Pons (tissue), 1 donor: ENCODE measurements at regions not wholly inside any gene's neighbourhood (a gene's known extent, or its start where the extent isn't known, plus 50 kb on each side); places are given as distances from the start of the nearest gene placed in this dataset.
"Not testable (repeated sequence)": the region's sequence is repeated elsewhere in the genome, so short reads cannot be mapped to it uniquely, and the experiment has no call there.

ENCODE experiments used
- DNase-seq: peaks from one replicate; pipeline ENCODE4 v3.0.0-alpha.2; 2016; ENCODE audit warnings: low spot score

DNA sequence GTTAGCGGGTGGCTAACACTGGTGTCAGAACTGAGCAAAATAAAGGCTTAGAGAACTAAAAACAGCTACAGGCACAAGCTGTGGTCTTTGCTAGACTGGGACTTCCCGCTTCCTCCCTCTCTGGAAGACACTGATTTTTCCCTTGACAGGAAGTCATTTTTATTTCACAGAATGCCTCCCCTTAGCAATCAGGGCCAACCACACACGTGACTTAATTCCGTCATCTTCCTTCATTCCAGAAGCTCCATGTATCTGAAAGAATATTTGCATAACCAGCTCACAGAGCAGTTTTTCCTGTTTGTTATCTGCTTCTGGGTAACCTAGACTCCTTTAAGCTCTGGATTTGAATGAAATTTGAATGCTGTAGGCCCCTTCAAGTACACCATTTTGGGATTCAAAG, 327.5 kb upstream of the FRG1 start:
- DNase-seq, result no peak

GRCh38 chr4:189615217-189615663, 325.4 kb upstream of the FRG1 start:
- no peak for DNase-seq

DNA sequence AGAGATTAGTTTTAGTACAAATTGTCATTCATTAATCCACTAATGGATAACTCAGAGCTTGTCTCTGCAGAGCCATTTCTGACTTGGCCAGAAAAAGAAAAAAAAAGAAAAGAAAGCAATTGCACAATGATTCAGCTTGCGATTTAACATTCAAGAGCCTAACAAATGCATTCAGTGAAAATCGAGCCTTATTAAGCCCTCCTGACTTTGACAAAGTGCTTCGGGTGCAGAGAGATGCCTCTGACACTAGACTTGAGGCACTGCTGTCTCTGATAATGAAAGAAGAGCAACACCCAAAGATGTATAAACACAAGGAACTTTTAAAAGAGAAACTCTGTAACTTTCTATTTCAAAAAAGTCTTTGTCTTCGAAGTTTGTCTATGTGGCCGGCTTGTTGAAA, 322.9 kb upstream of the FRG1 start:
- DNase-seq, result not testable (repeated sequence)

DNA sequence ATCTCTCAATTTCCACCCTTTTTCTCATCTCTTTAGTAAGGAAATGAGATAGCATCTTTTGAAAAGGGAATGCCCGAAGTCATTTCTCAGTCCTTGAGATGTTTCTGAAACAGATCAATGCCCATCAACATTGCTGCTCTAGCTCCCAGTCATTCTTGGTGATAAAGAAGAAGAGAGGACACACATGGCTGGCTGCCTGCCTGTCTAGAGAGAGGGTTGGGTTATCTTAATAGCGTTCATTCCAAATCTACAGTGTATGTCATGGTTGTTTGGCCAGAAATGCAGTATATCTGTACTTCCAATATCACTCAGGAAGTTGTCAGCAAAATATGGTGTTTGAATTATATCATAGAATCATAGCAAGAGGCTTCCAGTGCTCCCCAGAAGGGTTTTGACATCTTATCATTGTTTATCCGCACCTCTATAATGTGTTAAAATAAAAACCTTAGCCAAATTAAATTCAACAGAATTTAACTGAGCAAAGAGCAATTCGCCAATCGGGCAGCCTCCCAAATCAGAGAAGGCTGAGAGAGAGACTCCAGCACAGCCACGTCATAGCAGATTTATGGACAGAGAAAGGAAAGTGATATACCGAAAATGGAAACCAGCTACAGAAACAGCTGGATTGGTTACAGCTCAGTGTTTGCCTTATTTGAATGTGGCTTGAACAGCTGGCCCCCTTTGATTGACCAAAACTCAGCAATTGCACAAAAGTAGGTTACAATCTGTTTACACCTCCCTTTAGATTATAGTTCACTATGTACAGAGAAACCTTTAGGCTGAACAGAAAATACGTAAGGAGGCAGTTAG, 321.0 kb upstream of the FRG1 start:
- not testable (repeated sequence) for DNase-seq

GRCh38 chr4:189622574-189622973, 318.1 kb upstream of the FRG1 start:
- DNase-seq, result not testable (repeated sequence)

- not testable (repeated sequence) for DNase-seq
These were observed 313.6 kb upstream of the FRG1 start for GRCh38 chr4:189627041-189627440.

- not testable (repeated sequence) for DNase-seq
These were observed 310.9 kb upstream of the FRG1 start for GRCh38 chr4:189629733-189630132.

DNA sequence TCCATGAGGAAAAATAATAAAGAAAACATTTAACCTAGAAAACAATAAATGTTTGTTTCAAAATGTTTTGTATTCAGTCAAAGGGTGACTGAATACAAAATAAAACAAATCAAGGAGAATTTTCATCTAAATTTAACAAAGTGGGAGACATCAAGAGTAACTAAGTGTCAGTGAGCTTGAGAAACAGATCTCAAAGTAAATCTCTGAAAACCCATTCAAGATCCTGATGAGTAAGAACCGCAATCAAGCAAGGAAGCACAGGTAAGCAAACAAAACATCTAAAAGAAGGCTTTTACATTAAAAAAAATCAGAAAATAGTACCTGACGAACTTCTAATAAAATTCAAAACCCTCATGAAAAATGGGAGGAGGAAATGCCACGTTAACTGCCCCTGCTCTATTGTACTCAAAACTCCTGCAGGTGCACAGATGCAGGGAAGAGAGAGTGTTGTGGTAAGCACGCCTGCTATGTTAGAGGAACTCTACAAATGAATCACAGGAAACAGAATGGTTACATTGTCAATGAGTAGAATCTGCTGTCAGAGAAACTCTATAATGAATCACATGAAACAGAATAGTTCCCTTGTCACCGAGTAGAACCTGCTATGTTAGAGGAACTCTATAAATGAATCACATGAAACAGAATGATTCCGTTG, 309.6 kb upstream of the FRG1 start:
- peak; percentile 68 for DNase-seq

- peak; percentile 44 for DNase-seq
These were observed 309.1 kb upstream of the FRG1 start for GRCh38 chr4:189631568-189631916.

DNA sequence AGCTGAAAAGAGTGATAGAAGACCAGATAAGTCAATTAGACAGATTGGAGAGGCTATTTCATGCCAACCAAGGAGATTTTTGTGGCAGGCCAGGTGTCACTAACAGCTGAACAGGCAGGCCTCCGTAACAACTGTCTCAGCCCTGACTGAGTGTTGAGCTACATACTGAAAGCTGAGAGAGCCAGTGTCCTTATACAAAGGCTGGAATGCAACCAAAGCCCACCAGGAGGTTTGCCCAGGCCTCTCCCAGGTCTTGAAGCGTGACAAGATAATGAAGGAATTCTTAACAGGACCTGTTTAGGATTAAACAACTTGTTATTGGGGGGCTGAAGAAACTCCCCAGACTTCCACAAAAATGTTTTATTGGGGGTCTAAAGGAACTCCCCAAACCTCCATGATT, 290.2 kb upstream of the FRG1 start:
- DNase-seq, result not testable (repeated sequence)

- DNase-seq, result not testable (repeated sequence)
These were observed 287.5 kb upstream of the FRG1 start for GRCh38 chr4:189653130-189653653.

DNA sequence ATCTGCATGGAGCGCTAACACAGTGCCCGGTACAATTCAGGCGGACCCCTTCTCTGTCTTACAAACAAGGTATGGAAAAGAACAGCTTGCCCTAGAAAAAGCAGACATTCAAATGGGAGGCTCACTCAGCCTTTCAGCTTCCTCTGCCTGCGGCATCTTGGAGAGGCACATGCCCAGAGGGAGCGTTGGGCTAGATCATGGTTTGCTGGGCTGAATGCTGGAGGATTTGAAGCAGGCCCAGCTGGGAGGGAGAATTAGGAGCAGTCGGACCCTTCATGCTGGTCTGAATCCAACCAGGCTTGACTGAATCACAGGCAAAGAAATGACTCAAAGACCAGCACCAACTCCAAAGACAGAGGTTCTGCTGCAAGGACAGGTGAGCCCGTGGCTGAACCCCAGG, 286.7 kb upstream of the FRG1 start:
- not testable (repeated sequence) for DNase-seq

- not testable (repeated sequence) for DNase-seq
These were observed 286.3 kb upstream of the FRG1 start for GRCh38 chr4:189654396-189654795.

DNA sequence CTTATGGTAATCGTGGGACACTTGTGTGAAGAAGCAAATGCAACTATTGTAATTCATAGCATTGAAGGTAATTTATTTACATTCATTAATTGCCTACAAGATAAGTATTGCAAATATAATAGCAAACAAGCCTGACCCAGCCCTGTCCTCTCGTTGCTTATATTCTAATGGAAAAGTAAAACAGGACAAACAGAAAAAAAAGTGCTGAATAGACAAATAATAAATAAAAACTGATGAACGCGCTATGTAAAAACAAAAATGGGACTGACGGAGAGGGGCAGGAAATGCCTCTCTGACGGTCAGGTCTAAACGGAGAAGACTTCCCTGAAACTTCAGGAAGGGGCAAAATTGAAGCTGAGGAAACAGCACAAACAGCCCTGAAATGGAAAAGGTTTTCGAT, 284.9 kb upstream of the FRG1 start:
- not testable (repeated sequence) for DNase-seq

GRCh38 chr4:189656641-189657040, 284.0 kb upstream of the FRG1 start:
- DNase-seq, result no peak

DNA sequence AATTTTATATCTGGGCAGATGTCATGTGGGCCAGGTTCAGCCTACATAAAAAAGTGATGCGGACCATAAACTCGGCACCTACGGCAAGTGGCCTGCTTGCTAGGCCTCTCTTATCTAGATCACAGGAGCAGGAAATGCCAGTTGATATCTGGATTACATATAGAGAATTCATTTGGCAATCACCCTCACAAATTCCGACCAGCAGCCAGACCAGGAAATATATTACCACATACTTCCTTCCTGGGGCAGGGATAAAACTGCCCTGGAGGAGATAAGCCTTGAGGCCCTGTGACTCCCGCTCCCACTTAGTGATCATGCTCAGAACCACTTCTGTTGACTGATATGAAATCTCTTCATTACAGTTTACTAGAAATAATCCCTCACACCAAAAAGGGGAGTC, 282.4 kb upstream of the FRG1 start:
- not testable (repeated sequence) for DNase-seq

DNA sequence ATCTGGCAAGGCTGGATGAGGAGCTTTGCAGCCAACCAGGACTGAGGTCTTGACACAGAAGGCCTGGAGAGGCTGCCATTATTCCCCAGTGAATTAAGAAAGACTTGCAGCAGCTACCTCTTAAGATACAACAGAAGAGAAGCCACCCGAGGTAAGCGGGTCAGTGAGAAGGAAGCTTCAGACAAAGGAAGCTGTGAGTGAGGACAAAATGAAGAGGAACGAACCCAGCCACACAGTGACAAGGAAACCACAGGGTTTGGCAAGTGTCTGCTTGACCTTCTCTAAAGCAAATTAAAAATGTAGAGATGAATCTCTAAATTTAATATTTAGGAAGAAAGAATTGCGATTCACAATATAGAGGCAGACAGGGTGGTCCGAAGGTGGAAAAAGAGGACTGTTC, 281.8 kb upstream of the FRG1 start:
- not testable (repeated sequence) for DNase-seq

GRCh38 chr4:189659287-189659686, 281.4 kb upstream of the FRG1 start:
- no peak for DNase-seq

GRCh38 chr4:189660722-189661360, 279.8 kb upstream of the FRG1 start:
- peak; percentile 29 for DNase-seq

DNA sequence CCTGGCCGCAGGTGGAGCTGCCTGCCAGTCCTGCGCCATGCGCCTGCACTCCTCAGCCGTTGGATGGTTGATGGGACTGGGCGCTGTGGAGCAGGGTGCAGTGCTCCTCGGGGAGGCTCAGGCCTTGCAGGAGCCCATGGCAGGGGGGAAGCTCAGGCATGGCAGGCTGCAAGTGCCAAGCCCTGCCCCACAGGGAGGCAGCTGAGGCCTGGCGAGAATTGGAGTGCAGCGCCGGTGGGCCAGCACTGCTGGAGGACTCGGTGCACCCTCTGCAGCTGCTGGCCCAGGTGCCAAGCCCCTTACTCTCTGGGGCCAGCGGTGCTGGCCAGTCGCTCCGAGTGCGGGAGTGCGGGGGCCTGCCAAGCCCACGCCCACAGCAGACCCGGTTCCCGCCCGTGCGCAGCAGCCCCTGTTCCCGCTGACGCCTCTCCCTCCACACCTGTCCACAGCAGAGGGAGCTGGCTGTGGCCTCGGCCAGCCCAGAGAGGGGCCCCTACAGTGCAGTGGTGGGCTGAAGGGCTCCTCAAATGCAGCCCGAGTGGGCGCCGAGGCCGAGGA, 275.9 kb upstream of the FRG1 start:
- no peak for DNase-seq

- DNase-seq, result not testable (repeated sequence)
These were observed 274.9 kb upstream of the FRG1 start for GRCh38 chr4:189665712-189666305.

DNA sequence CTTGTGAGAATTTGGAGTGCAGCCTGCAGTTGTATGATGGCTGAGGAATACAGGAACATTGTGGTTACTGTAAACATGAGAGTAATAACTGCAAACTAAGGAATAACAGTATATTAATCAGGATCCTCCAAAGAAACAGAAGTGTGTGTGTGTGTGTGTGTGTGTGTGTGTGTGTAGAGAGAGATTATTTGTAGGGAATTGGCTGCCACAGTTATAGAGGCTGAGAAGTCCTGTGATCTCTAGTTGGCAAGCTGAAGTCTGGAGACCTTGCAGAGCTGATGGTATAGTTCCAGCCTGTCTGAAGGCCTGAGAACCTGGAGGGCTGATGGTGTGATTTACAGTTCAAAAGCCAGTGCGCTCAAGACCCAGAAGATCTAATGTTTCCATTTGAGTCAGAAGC, 273.3 kb upstream of the FRG1 start:
- not testable (repeated sequence) for DNase-seq
